ENCODE measurements at regions not wholly inside any gene's neighbourhood (a gene's known extent, or its start where the extent isn't known, plus 50 kb on each side); places are given as distances from the start of the nearest gene placed in this dataset.

GRCh38 chr15:68875377-68876116, 54.8 kb upstream of the SPESP1 start:
- H3K36me3 ChIP-seq (ENCODE audit: insufficient read depth, low read length) = no peaks in the 10 kb centered on the region; the same call in 1 of the 2 replicates
- H3K4me1 ChIP-seq (ENCODE audit: insufficient read depth, low read length, poor library complexity, severe bottlenecking) = peaks cover 38% of the 10 kb centered on the region
- H3K79me2 ChIP-seq (ENCODE audit: insufficient read depth, low read depth, low read length) = peaks cover 4% of the 10 kb centered on the region; the same call in 1 of the 2 replicates
- no TSS peak for BruUV-seq (replicated peaks)
- TF ChIP-seq CTCF (conservative IDR thresholded peaks at IDR 0.05; ENCODE audit: low read length) = peak; percentile 93
- no peak for TF ChIP-seq EZH2phosphoT487 (IDR thresholded peaks at IDR 0.05; ENCODE audit: borderline replicate concordance, low read depth, low read length)
- H4K20me1 ChIP-seq (ENCODE audit: insufficient read depth, low read length) = no peaks in the 10 kb centered on the region
- H2AFZ ChIP-seq (ENCODE audit: low read length) = peak overlapping the region; percentile 86
- H3K4me3 ChIP-seq (ENCODE audit: low read depth, low read length, poor library complexity, severe bottlenecking) = peak overlapping the region; percentile 22
- no peaks in the 10 kb centered on the region for H3K9me2 ChIP-seq (ENCODE audit: insufficient read depth, low read length)
- CTCF ChIA-PET (ENCODE audit: unreplicated experiment) = interaction anchor here (0.6 to 2.5 kb wide), 12 partner anchors 41 to 325 kb away, joined by 3 to 13 read pairs (median 4); no protein-coding TSS in a partner anchor
- peak; percentile 94 for DNase-seq (ENCODE audit: low spot score)
- peak overlapping the region; percentile 59 for H3K4me2 ChIP-seq (ENCODE audit: low read length)
- H3K27ac ChIP-seq (ENCODE audit: low read depth, low read length, poor library complexity, severe bottlenecking) = peak overlapping the region; percentile 29
- POLR2A ChIA-PET = interaction anchor here (0.6 to 1.5 kb wide), 7 partner anchors 10 to 185 kb away, joined by 3 to 4 read pairs (median 3); no protein-coding TSS in a partner anchor
- peaks cover 7% of the 10 kb centered on the region; the same call in 1 of the 2 replicates for H3K9me3 ChIP-seq (ENCODE audit: low read length)
- intact Hi-C loops (cut with micrococcal nuclease; ENCODE audit: unreplicated experiment) = loop anchor here (1.0 to 5.0 kb wide), 7 partner anchors 25 to 325 kb away; partner anchors contain the start of gene ANP32A

- H3K36me3 ChIP-seq (ENCODE audit: insufficient read depth, low read length) = no peaks in the 10 kb centered on the region
- no TSS peak for BruUV-seq (replicated peaks)
- intact Hi-C loops (cut with micrococcal nuclease; ENCODE audit: unreplicated experiment) = loop anchor here (2.0 to 5.0 kb wide), 2 partner anchors 50 to 203 kb away; no protein-coding TSS in a partner anchor
Measured at GRCh38 chr15:68877626-68878025, 52.7 kb upstream of the SPESP1 start.

More at GRCh38 chr15:68877626-68878025, 52.7 kb upstream of the SPESP1 start:
- ChIA-PET CTCF (ENCODE audit: unreplicated experiment) (no interaction called here), POLR2A (no interaction called here)
- TF ChIP-seq CTCF (conservative IDR thresholded peaks at IDR 0.05; ENCODE audit: low read length) (no peak), EZH2phosphoT487 (IDR thresholded peaks at IDR 0.05; ENCODE audit: borderline replicate concordance, low read depth, low read length) (no peak)
- Histone ChIP-seq H3K4me3 (ENCODE audit: low read depth, low read length, poor library complexity, severe bottlenecking) (no peak overlapping the region), H3K4me1 (ENCODE audit: insufficient read depth, low read length, poor library complexity, severe bottlenecking) (peaks cover 30% of the 10 kb centered on the region), H3K9me3 (ENCODE audit: low read length) (no peaks in the 10 kb centered on the region), H3K4me2 (ENCODE audit: low read length) (no peak overlapping the region), H4K20me1 (ENCODE audit: insufficient read depth, low read length) (no peaks in the 10 kb centered on the region), H2AFZ (ENCODE audit: low read length) (no peak overlapping the region), H3K9me2 (ENCODE audit: insufficient read depth, low read length) (no peaks in the 10 kb centered on the region), H3K79me2 (ENCODE audit: insufficient read depth, low read depth, low read length) (peaks cover 4% of the 10 kb centered on the region; the same call in 1 of the 2 replicates), H3K27ac (ENCODE audit: low read depth, low read length, poor library complexity, severe bottlenecking) (no peak overlapping the region)
- no peak for DNase-seq (ENCODE audit: low spot score)
